ENCODE measurements at regions not wholly inside any gene's neighbourhood (a gene's known extent, or its start where the extent isn't known, plus 50 kb on each side); places are given as distances from the start of the nearest gene placed in this dataset.

- Histone ChIP-seq H3K36me3 (ENCODE audit: control insufficient read depth, insufficient read depth, low read length) (no peaks in the 10 kb centered on the region), H3K4me1 (ENCODE audit: control insufficient read depth, insufficient read depth, low read length) (no peaks in the 10 kb centered on the region), H3K4me3 (ENCODE audit: low read length) (no peak overlapping the region), H3K27me3 (ENCODE audit: control insufficient read depth, insufficient read depth, low read length) (no peaks in the 10 kb centered on the region), H3K9me3 (ENCODE audit: control insufficient read depth, insufficient read depth, low read length) (no peaks in the 10 kb centered on the region), H3K27ac (ENCODE audit: low read length) (no peak overlapping the region)
- ATAC-seq (no peak), DNase-seq (no peak)
- Mint-ChIP-seq H3K9me3 (no peaks in the 10 kb centered on the region), H3K4me1 (peaks cover 17 to 19% of the 10 kb centered on the region in 2 donors), H3K36me3 (no peaks in the 10 kb centered on the region), H3K27me3 (ENCODE audit: low read depth in 2 of 2) (no peaks in the 10 kb centered on the region), H3K27ac (no peak overlapping the region), H3K4me3 (no peak overlapping the region)
- WGBS (ENCODE audit: insufficient coverage), result 84% methylated on average over 2 of the region's 2 CpGs
- TF ChIP-seq, protein P1, sequence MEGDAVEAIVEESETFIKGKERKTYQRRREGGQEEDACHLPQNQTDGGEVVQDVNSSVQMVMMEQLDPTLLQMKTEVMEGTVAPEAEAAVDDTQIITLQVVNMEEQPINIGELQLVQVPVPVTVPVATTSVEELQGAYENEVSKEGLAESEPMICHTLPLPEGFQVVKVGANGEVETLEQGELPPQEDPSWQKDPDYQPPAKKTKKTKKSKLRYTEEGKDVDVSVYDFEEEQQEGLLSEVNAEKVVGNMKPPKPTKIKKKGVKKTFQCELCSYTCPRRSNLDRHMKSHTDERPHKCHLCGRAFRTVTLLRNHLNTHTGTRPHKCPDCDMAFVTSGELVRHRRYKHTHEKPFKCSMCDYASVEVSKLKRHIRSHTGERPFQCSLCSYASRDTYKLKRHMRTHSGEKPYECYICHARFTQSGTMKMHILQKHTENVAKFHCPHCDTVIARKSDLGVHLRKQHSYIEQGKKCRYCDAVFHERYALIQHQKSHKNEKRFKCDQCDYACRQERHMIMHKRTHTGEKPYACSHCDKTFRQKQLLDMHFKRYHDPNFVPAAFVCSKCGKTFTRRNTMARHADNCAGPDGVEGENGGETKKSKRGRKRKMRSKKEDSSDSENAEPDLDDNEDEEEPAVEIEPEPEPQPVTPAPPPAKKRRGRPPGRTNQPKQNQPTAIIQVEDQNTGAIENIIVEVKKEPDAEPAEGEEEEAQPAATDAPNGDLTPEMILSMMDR (IDR thresholded peaks at IDR 0.05), result no peak
- intact Hi-C loops (cut with micrococcal nuclease), result no loop called here
These were observed 357.1 kb upstream of the SATB1 start for GRCh38 chr3:18782191-18782590.

- peaks cover 17 to 19% of the 10 kb centered on the region in 2 donors for H3K4me1 Mint-ChIP-seq
- ATAC-seq (no peak), DNase-seq (peak in 1 of 2 donors; percentile 28)
- H3K27ac Mint-ChIP-seq, result no peak overlapping the region
- Histone ChIP-seq H3K36me3 (ENCODE audit: control insufficient read depth, insufficient read depth, low read length) (no peaks in the 10 kb centered on the region), H3K9me3 (ENCODE audit: control insufficient read depth, insufficient read depth, low read length) (no peaks in the 10 kb centered on the region), H3K4me3 (ENCODE audit: low read length) (no peak overlapping the region), H3K27me3 (ENCODE audit: control insufficient read depth, insufficient read depth, low read length) (no peaks in the 10 kb centered on the region), H3K27ac (ENCODE audit: low read length) (no peak overlapping the region), H3K4me1 (ENCODE audit: control insufficient read depth, insufficient read depth, low read length) (no peaks in the 10 kb centered on the region)
- no peaks in the 10 kb centered on the region for H3K9me3 Mint-ChIP-seq
- H3K4me3 Mint-ChIP-seq, result no peak overlapping the region
- H3K27me3 Mint-ChIP-seq (ENCODE audit: low read depth in 2 of 2), result peaks cover 0 to 2% of the 10 kb centered on the region in 2 donors
- H3K36me3 Mint-ChIP-seq, result no peaks in the 10 kb centered on the region
- intact Hi-C loops (cut with micrococcal nuclease), result no loop called here
- TF ChIP-seq, protein P1 (IDR thresholded peaks at IDR 0.05), result no peak
- 75% methylated on average over 3 of the region's 3 CpGs for WGBS (ENCODE audit: insufficient coverage)
These were observed 355.8 kb upstream of the SATB1 start for GRCh38 chr3:18780959-18781358.

DNA sequence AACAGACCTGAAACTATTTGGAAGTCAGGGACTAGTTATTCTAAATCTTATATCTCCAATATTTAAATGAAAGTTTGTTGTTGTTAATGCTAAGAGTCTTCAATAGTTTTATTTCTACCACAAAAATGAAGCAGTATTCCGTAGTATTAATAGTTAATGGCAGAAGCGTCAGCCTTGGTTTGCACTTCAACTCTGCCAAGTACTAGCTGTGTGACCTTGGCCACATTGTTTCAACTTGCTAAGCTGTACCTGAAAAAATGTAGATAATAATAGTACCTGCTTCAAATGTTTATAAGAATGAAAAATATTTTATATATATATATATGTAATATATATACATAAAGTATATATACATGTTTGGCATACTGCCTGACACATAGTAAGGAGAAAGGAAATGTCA lies 354.6 kb upstream of the SATB1 start:
- TF ChIP-seq, protein P1 (IDR thresholded peaks at IDR 0.05), result no peak
- Mint-ChIP-seq H3K36me3 (no peaks in the 10 kb centered on the region), H3K27me3 (ENCODE audit: low read depth in 2 of 2) (peaks cover 0 to 2% of the 10 kb centered on the region in 2 donors), H3K4me1 (peaks cover 17 to 21% of the 10 kb centered on the region in 2 donors), H3K27ac (no peak overlapping the region), H3K9me3 (no peaks in the 10 kb centered on the region), H3K4me3 (no peak overlapping the region)
- Histone ChIP-seq H3K9me3 (ENCODE audit: control insufficient read depth, insufficient read depth, low read length) (no peaks in the 10 kb centered on the region), H3K4me1 (ENCODE audit: control insufficient read depth, insufficient read depth, low read length) (no peaks in the 10 kb centered on the region), H3K27me3 (ENCODE audit: control insufficient read depth, insufficient read depth, low read length) (peaks cover 2% of the 10 kb centered on the region), H3K4me3 (ENCODE audit: low read length) (no peak overlapping the region), H3K27ac (ENCODE audit: low read length) (no peak overlapping the region), H3K36me3 (ENCODE audit: control insufficient read depth, insufficient read depth, low read length) (no peaks in the 10 kb centered on the region)
- no peak for DNase-seq
- 92% methylated on average over 2 of the region's 2 CpGs for WGBS (ENCODE audit: insufficient coverage)
- ATAC-seq, result no peak
- intact Hi-C loops (cut with micrococcal nuclease), result no loop called here

- H3K27ac Mint-ChIP-seq, result peak overlapping the region in 1 of 2 donors; percentile 8
- peaks cover 2% of the 10 kb centered on the region for H3K27me3 ChIP-seq (ENCODE audit: control insufficient read depth, insufficient read depth, low read length)
- ATAC-seq (peak in 2 of 3 donors; percentile 26 to 53), DNase-seq (peak in 1 of 2 donors; percentile 44)
- WGBS (ENCODE audit: insufficient coverage), result 28% methylated on average over 2 of the region's 2 CpGs
- no peaks in the 10 kb centered on the region for H3K4me1 ChIP-seq (ENCODE audit: control insufficient read depth, insufficient read depth, low read length)
- intact Hi-C loops (cut with micrococcal nuclease), result no loop called here
- no peak overlapping the region for H3K27ac ChIP-seq (ENCODE audit: low read length)
- H3K9me3 Mint-ChIP-seq, result no peaks in the 10 kb centered on the region
- TF ChIP-seq, protein P1 (IDR thresholded peaks at IDR 0.05), result no peak
- H3K9me3 ChIP-seq (ENCODE audit: control insufficient read depth, insufficient read depth, low read length), result no peaks in the 10 kb centered on the region
- peaks cover 0 to 2% of the 10 kb centered on the region in 2 donors for H3K27me3 Mint-ChIP-seq (ENCODE audit: low read depth in 2 of 2)
- H3K36me3 ChIP-seq (ENCODE audit: control insufficient read depth, insufficient read depth, low read length), result no peaks in the 10 kb centered on the region
- H3K4me3 ChIP-seq (ENCODE audit: low read length), result no peak overlapping the region
- H3K4me1 Mint-ChIP-seq, result peaks cover 17 to 23% of the 10 kb centered on the region in 2 donors
- H3K4me3 Mint-ChIP-seq, result no peak overlapping the region
- H3K36me3 Mint-ChIP-seq, result no peaks in the 10 kb centered on the region
These were observed 353.5 kb upstream of the SATB1 start for GRCh38 chr3:18778598-18778997.
